DLD1 (cell line): ENCODE measurements at regions not wholly inside any gene's neighbourhood (a gene's known extent, or its start where the extent isn't known, plus 50 kb on each side); places are given as distances from the start of the nearest gene placed in this dataset.

Experiments used
- in situ Hi-C: cut with HindIII; loops from 2 replicates; pipeline ENCODE4 v1.10.0; 2017; ENCODE audit warnings: low sequenced_read_pairs

GRCh38 chr5:52668544-52669185, 119.1 kb upstream of the ITGA1 start:
- in situ Hi-C loops, result no loop called here

- in situ Hi-C loops, result no loop called here
Observed at GRCh38 chr5:52672459-52672858, 115.3 kb upstream of the ITGA1 start.

DNA sequence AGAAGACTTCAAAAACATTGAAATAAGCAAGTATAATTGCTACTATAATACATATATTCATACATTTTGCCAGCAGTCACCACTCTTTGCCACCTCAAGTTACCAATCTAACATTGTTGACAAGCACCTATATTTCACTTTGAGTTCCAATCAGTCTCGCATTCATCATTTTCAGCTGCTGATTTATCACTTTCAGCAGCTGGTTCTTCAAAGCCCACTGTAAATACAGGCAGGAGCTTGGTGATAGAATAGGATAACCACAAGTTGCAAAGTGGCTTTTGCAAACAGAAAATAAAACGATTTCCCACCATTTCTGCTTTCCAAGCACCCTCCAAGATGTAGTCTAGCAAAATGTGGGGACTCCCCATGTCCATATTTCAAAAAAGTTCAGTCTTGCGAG, 114.2 kb upstream of the ITGA1 start:
- in situ Hi-C loops, result no loop called here

- in situ Hi-C loops, result no loop called here
Observed at GRCh38 chr5:52674815-52675545, 112.7 kb upstream of the ITGA1 start.

GRCh38 chr5:52682492-52682891, 105.2 kb upstream of the ITGA1 start:
- in situ Hi-C loops, result no loop called here

GRCh38 chr5:52684051-52684450, 103.7 kb upstream of the ITGA1 start:
- in situ Hi-C loops, result no loop called here

DNA sequence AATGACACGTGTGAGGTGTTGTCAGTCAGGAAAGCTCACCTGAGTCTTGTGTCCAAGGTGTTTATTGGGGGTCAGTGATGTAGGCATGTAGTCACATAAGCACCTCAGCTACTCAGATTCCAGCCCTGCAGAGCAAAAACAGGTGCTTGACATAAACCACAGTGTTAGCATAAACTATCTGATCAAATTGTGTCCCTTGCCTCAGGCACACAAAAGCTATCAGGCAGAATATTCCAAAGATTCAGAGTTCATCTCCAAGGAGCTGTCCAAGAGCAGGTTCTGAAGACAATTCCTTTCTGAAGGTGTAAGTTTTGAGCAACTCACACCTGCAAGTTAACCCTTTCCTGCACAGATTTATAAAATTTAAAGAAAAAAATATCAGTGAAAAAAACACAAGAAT, 102.2 kb upstream of the ITGA1 start:
- in situ Hi-C loops, result no loop called here

DNA sequence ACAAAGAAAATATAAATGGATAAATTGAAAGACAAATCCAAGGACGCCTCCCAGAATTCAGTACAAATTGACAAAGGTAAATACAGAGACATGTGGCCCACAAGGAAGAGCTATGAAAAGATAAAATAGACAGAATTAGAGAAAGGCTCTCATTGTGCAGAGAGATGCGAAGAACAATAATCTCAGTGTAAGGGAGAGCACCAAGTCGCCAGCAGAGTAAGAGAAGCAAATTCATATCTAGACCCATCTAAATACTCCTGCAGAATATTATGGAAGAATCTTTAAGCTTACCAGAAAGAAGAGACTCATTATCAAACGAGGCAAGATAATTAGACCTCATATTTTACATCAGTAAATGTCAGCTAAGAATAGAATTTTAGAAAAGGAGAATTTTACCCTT, 101.7 kb upstream of the ITGA1 start:
- in situ Hi-C loops, result no loop called here

DNA sequence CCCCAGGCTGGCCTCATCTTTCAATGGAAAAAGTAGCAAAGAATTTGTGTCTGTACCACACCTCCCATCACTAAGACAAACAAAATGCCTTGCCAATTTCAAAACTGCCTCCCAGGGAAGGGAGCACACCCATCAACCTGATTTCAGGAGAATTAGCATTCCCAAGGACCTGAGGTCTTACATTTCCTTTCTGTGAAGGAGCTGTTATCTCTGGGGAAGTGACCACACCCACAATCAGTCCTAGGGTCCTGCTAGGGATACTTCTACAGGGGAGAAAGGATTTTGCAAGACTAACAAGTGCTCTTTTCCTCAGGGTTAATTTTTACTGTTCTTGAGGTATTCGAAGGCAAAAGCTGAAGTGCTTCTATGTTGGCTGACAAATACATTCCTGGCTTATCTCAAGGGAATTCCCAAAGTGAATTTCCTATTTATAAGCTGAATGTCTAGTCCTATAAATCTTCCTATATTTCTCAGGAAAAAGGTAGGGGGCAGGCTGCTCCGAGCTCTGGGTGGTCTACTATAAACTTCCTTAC, 97.4 kb upstream of the ITGA1 start:
- in situ Hi-C loops, result no loop called here

DNA sequence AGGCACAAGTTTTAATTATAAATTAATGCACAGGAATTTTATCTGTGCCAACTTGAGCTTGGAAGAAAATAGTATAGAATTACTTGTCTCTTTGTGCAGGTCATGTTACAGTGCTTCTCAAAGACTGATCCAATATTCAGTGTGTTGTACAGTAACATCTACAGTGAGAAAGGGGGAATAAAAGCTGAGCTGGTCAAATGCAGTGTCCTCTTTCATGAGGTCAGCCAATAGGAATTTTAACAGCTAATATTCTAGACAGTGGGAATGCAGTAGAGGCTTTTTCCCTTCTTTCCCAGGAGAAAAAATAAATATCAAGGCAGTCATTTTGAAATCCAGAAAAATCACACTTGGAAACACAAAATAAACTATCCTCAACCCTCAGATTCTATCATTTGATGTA, 95.7 kb upstream of the ITGA1 start:
- in situ Hi-C loops, result no loop called here

- in situ Hi-C loops, result no loop called here
Observed at GRCh38 chr5:52692606-52693005, 95.1 kb upstream of the ITGA1 start.

DNA sequence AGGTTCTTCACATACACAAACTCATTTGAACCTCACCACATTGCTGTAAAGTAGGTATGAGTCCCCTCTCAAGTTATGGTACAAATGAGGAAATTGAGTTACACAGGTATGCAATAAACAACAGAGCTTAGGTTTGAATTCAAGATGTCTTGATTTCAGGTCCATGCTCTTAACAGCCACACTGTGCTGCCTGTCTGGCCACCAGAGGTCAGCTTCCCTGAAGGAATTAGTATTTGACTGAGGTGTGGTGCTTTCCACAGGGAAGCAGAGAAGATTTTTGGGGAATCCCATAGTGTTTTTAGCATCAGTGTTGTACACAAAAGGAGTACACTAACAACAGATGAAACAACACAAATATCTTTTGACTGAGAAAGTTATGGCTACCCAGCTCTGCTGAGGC, 94.4 kb upstream of the ITGA1 start:
- in situ Hi-C loops, result no loop called here

GRCh38 chr5:52693836-52694235, 93.9 kb upstream of the ITGA1 start:
- in situ Hi-C loops, result no loop called here

DNA sequence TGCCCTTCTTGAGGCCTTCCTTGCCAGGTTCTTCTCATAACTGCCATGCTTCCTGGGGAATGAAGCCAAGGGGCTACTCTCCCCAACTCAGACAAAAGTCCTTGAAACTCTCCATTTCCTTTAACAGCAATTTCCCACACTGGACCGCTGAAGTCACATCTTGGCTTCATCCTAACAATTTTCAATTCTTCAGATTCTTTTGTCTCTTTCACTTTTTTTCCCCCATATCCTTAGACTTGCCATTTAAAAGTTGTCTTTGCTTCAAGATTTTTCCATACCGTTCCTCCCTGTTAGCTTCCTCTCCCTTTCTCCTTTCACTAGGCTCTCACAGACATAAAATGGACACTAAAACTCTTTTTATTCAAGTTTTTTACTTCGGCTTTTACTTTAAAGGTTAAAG, 93.1 kb upstream of the ITGA1 start:
- in situ Hi-C loops, result no loop called here

- in situ Hi-C loops, result no loop called here
Observed at GRCh38 chr5:52702877-52703276, 84.8 kb upstream of the ITGA1 start.

DNA sequence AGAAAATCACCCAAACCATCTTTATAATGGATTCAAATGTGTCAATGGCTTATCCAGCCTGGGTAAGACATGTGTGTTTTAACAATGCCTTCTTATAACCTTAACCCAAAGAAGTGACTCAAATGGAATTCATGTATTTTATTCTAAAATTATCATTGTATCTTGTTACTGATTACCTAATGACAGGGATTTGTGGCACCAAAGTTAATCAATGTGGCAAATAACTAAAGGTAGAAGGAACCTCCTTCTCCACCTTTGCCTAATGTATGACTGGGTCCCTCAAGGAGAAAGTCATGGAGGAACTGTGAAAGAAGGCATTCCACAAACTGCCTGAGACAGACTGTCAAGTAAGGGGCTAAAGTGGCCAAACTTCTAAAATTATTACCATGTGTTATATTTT, 84.4 kb upstream of the ITGA1 start:
- in situ Hi-C loops, result no loop called here

GRCh38 chr5:52705720-52706119, 82.0 kb upstream of the ITGA1 start:
- in situ Hi-C loops, result no loop called here

- in situ Hi-C loops, result no loop called here
Observed at GRCh38 chr5:52706775-52707174, 80.9 kb upstream of the ITGA1 start.

- in situ Hi-C loops, result no loop called here
Observed at GRCh38 chr5:52707616-52708015, 80.1 kb upstream of the ITGA1 start.

GRCh38 chr5:52708463-52708862, 79.3 kb upstream of the ITGA1 start:
- in situ Hi-C loops, result no loop called here

DNA sequence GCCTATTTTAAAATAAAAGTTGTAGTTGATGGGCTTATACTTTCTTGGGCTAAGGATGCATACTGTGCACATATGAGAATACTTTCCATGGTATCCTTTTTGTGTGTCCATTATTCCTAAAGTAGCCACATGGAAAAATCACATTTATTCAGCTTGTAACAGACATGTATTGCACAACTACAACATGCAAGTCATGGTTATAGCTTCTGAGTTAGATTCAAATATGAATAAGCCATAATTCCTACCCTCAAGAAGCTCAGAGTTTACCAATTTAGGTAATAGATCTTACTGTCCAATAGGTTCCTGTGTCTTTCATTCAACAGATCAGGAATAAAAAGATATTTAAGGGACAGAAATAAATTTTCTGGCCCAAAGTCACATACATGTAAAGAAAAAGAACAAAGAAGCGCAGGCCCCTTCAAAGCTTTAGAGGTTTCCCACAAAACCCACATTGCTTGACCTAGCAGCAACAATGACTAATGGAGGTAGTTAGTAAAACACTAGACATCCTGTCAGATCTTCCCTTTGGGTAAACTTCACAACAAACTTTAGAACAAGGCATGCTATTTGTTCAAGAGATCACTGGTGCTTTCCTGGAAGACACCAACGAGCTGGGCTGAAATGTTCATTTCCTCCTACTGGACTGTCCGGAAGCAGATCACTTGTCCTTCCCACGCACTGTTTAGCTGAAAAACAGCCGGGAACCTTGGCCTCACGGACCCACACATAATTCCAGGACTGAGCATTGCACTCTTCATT, 78.4 kb upstream of the ITGA1 start:
- in situ Hi-C loops, result no loop called here
